GM12878 (cell line): ENCODE measurements at regions not wholly inside any gene's neighbourhood (a gene's known extent, or its start where the extent isn't known, plus 50 kb on each side); places are given as distances from the start of the nearest gene placed in this dataset.

Experiments used
- ATAC-seq: fragments of 200-7000 bp; cut with Tn5 transposase; 3 replicates; pipeline ENCODE4 v1.9.1; 2020; ENCODE audit warnings: mild to moderate bottlenecking, moderate library complexity
- BruUV-seq: library from RNA; stranded (reverse); fragments of 400-500 nt; replicated peaks from 2 replicates; lab custom pipeline; 2021; lab: Mats Ljungman, UMichigan
- CTCF ChIA-PET: fragments of 300-600 bp; sonication (Branson Sonifier 250); formaldehyde crosslinking; extraction: SDS; loops from one replicate; lab custom pipeline; 2021; ENCODE audit warnings: inconsistent platforms; lab: Yijun Ruan, JAX
- POLR2A ChIA-PET: fragments of 350-600 bp; formaldehyde crosslinking; extraction: SDS; loops from one replicate; lab custom pipeline; 2021; ENCODE audit warnings: inconsistent platforms; lab: Charles Lee
- RAD21 ChIA-PET: fragments of 300-600 bp; sonication (Branson Sonifier 250); formaldehyde crosslinking; loops from one replicate; lab custom pipeline; 2023; ENCODE audit warnings: antibody characterized with exemption; ENCODE audit not compliant: unreplicated experiment; lab: Charles Lee
- SMC1A ChIA-PET: fragments of 300-600 bp; sonication (Branson Sonifier 250); formaldehyde crosslinking; loops from one replicate; lab custom pipeline; 2023; ENCODE audit not compliant: unreplicated experiment, uncharacterized antibody; lab: Charles Lee
- DNase-seq: peaks from one replicate; pipeline ENCODE4 v3.0.0-alpha.2; 2011; ENCODE audit warnings: low read depth, low spot score
- FAIRE-seq: peaks from 3 replicates; lab custom pipeline; 2011; peaks lifted over from hg19 to GRCh38; lab: Jason Lieb, UNC
- H2AFZ ChIP-seq: 2 replicates; pipeline ENCODE4 v1.6.0; 2011; ENCODE audit warnings: low read depth, low read length, control low read depth; ENCODE audit not compliant: control insufficient read depth
- H3K27ac ChIP-seq: 2 replicates; pipeline ENCODE4 v1.5.1; 2011; ENCODE audit warnings: control low read depth; ENCODE audit not compliant: control insufficient read depth, insufficient read depth
- H3K27me3 ChIP-seq, 2 experiments: replicated peaks in 1 of 2; 2 replicates each; pipeline versions ENCODE4 v1.6.0 to v1.6.1; 2011; ENCODE audit warnings: low read length in 1 of 2; ENCODE audit not compliant: control insufficient read depth in 2 of 2, insufficient read depth in 2 of 2
- H3K36me3 ChIP-seq, 2 experiments: 2 replicates each; pipeline ENCODE4 v1.5.1; 2011; ENCODE audit warnings: low read length in 1 of 2; ENCODE audit not compliant: control insufficient read depth in 2 of 2, insufficient read depth in 2 of 2
- H3K4me1 ChIP-seq: 2 replicates; pipeline ENCODE4 v1.6.1; 2011; ENCODE audit warnings: mild to moderate bottlenecking, low read length, moderate library complexity, mixed read lengths; ENCODE audit not compliant: control insufficient read depth, insufficient read depth
- H3K4me2 ChIP-seq: 2 replicates; pipeline ENCODE4 v1.6.0; 2011; ENCODE audit warnings: control low read depth; ENCODE audit not compliant: control insufficient read depth, insufficient read depth
- H3K4me3 ChIP-seq: fragments of 200-600 bp; sonication (generic); 2 replicates; pipeline ENCODE4 v1.5.1; 2016
- H3K79me2 ChIP-seq: 2 replicates; pipeline ENCODE4 v1.6.0; 2011; ENCODE audit warnings: low read length; ENCODE audit not compliant: control insufficient read depth, insufficient read depth
- H3K9ac ChIP-seq: 2 replicates; pipeline ENCODE4 v1.8.0; 2011; ENCODE audit warnings: low read length, control low read depth, mixed read lengths; ENCODE audit not compliant: control insufficient read depth, insufficient read depth
- H3K9me3 ChIP-seq: replicated peaks from 3 replicates; pipeline ENCODE4 v1.5.1; 2011; ENCODE audit warnings: mild to moderate bottlenecking, low read length; ENCODE audit not compliant: control insufficient read depth, insufficient read depth
- H4K20me1 ChIP-seq: 2 replicates; pipeline ENCODE4 v1.6.0; 2011; ENCODE audit not compliant: control insufficient read depth, insufficient read depth
- ATF7 ChIP-seq: fragments of 450-650 bp; IDR thresholded peaks from 2 replicates; pipeline ENCODE4 v1.6.1; 2016; ENCODE audit warnings: low read depth, mild to moderate bottlenecking
- CEBPZ ChIP-seq: fragments of 150-350 bp; IDR thresholded peaks from 2 replicates; pipeline ENCODE4 v1.6.1; 2016; ENCODE audit warnings: low read depth, low read length
- CREB1 ChIP-seq: IDR thresholded peaks from 2 replicates; pipeline ENCODE4 v1.6.1; 2012; ENCODE audit warnings: low read depth, mild to moderate bottlenecking, inconsistent platforms
- ESRRA ChIP-seq: IDR thresholded peaks from 2 replicates; pipeline ENCODE4 v1.6.1; 2012; ENCODE audit warnings: mild to moderate bottlenecking, low read length, improper control_type of control experiment
- ETV6 ChIP-seq, 2 experiments: fragments of 450-650 bp in 1 of 2; IDR thresholded peaks in 1 of 2; conservative IDR thresholded peaks in 1 of 2; 2 replicates each; pipeline ENCODE4 v1.6.1; 2014; ENCODE audit warnings: antibody characterized with exemption in 1 of 2, borderline replicate concordance in 1 of 2, low read depth in 1 of 2, mild to moderate bottlenecking in 1 of 2, moderate library complexity in 1 of 2
- NBN ChIP-seq: fragments of 450-650 bp; IDR thresholded peaks from 2 replicates; pipeline ENCODE4 v1.6.1; 2016
- NFYB ChIP-seq: IDR thresholded peaks from 2 replicates; pipeline ENCODE4 v1.6.1; 2011; ENCODE audit warnings: low read depth, mild to moderate bottlenecking, low read length, improper control_type of control experiment, moderate library complexity; ENCODE audit not compliant: insufficient read depth
- RBBP5 ChIP-seq: fragments of 200-600 bp; sonication (generic); conservative IDR thresholded peaks from 2 replicates; pipeline ENCODE4 v1.6.1; 2016
- STAT1 ChIP-seq: fragments of 450-650 bp; conservative IDR thresholded peaks from 2 replicates; pipeline ENCODE4 v1.6.1; 2014; ENCODE audit warnings: antibody characterized with exemption, mild to moderate bottlenecking
- YBX1 ChIP-seq: fragments of 450-650 bp; IDR thresholded peaks from 2 replicates; pipeline ENCODE4 v1.6.1; 2016; ENCODE audit warnings: antibody characterized with exemption
- ZZZ3 ChIP-seq: IDR thresholded peaks from 2 replicates; pipeline ENCODE4 v1.6.1; 2011; ENCODE audit warnings: low read depth; ENCODE audit not compliant: control insufficient read depth, insufficient read length
- WGBS: methylation state at CpG from one replicate; pipeline ENCODE4 v1.1.6; 2016; ENCODE audit warnings: low lambda C conversion rate; ENCODE audit not compliant: insufficient replicate concordance, insufficient coverage; ENCODE audit errors: missing lambda C conversion rate; 5-methylcytosine and 5-hydroxymethylcytosine counted together
- in situ Hi-C: fragments of 300-500 bp; cut with MboI; formaldehyde crosslinking; loops from 9 replicates; pipeline ENCODE4 v1.14.3; 2018; ENCODE audit warnings: mixed read lengths
- intact Hi-C: fragments of 100-400 bp; cut with micrococcal nuclease; formaldehyde crosslinking; loops from one replicate; pipeline ENCODE4 v1.14.2; 2022; ENCODE audit not compliant: unreplicated experiment
- TF ChIP-seq, protein P1 (sequence below): IDR thresholded peaks from 2 replicates; pipeline ENCODE4 v1.6.1; 2012; ENCODE audit warnings: low read depth, low read length, improper control_type of control experiment
- TF ChIP-seq, protein P2 (sequence below): fragments of 450-650 bp; IDR thresholded peaks from 2 replicates; pipeline ENCODE4 v1.6.1; 2017; ENCODE audit warnings: low read depth, mild to moderate bottlenecking, moderate library complexity

- TF ChIP-seq CEBPZ = no peak
- TF ChIP-seq, protein P1, sequence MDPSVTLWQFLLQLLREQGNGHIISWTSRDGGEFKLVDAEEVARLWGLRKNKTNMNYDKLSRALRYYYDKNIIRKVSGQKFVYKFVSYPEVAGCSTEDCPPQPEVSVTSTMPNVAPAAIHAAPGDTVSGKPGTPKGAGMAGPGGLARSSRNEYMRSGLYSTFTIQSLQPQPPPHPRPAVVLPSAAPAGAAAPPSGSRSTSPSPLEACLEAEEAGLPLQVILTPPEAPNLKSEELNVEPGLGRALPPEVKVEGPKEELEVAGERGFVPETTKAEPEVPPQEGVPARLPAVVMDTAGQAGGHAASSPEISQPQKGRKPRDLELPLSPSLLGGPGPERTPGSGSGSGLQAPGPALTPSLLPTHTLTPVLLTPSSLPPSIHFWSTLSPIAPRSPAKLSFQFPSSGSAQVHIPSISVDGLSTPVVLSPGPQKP = no peak
- no peak for TF ChIP-seq ATF7
- TF ChIP-seq STAT1 = no peak
- TF ChIP-seq ZZZ3 = no peak
- TF ChIP-seq NFYB = no peak
- no peak for TF ChIP-seq ESRRA
- TF ChIP-seq NBN = no peak
- no peak for TF ChIP-seq RBBP5
Measured at GRCh38 chr3:26840272-26840870, 217.8 kb downstream of the LRRC3B start (continued).

GRCh38 chr3:26845194-26845593 lies 222.6 kb downstream of the LRRC3B start:
- no peaks in the 10 kb centered on the region for H3K79me2 ChIP-seq
- no peak overlapping the region for H2AFZ ChIP-seq
- H3K27ac ChIP-seq = no peak overlapping the region
- no peaks in the 10 kb centered on the region for H3K9me3 ChIP-seq
- H3K27me3 ChIP-seq = no peaks in the 10 kb centered on the region
- BruUV-seq = no TSS peak
- 71% methylated on average over 3 of the region's 3 CpGs for WGBS
- ATAC-seq (no peak), DNase-seq (no peak), FAIRE-seq (no peak)
- ChIA-PET SMC1A (no interaction called here), CTCF (no interaction called here), RAD21 (no interaction called here), POLR2A (no interaction called here)
- H3K4me1 ChIP-seq = no peaks in the 10 kb centered on the region
- H3K4me2 ChIP-seq = no peak overlapping the region
- H3K4me3 ChIP-seq = no peak overlapping the region
- no peaks in the 10 kb centered on the region for H3K36me3 ChIP-seq
- intact Hi-C loops (no loop called here), in situ Hi-C loops (no loop called here)
- H4K20me1 ChIP-seq = no peaks in the 10 kb centered on the region
- no peak overlapping the region for H3K9ac ChIP-seq
- TF ChIP-seq, protein P2, sequence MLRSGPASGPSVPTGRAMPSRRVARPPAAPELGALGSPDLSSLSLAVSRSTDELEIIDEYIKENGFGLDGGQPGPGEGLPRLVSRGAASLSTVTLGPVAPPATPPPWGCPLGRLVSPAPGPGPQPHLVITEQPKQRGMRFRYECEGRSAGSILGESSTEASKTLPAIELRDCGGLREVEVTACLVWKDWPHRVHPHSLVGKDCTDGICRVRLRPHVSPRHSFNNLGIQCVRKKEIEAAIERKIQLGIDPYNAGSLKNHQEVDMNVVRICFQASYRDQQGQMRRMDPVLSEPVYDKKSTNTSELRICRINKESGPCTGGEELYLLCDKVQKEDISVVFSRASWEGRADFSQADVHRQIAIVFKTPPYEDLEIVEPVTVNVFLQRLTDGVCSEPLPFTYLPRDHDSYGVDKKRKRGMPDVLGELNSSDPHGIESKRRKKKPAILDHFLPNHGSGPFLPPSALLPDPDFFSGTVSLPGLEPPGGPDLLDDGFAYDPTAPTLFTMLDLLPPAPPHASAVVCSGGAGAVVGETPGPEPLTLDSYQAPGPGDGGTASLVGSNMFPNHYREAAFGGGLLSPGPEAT = no peak
- TF ChIP-seq YBX1 (no peak), CREB1 (no peak), ATF7 (no peak), ETV6 (conservative IDR thresholded peaks at IDR 0.05 in 1 of 2, IDR thresholded peaks at IDR 0.05 in 1 of 2; ENCODE audit: borderline replicate concordance in 1 of 2, low read depth in 1 of 2) (no peak)
- TF ChIP-seq, protein P1 = no peak
